ENCODE measurements at regions not wholly inside any gene's neighbourhood (a gene's known extent, or its start where the extent isn't known, plus 50 kb on each side); places are given as distances from the start of the nearest gene placed in this dataset.

DNA sequence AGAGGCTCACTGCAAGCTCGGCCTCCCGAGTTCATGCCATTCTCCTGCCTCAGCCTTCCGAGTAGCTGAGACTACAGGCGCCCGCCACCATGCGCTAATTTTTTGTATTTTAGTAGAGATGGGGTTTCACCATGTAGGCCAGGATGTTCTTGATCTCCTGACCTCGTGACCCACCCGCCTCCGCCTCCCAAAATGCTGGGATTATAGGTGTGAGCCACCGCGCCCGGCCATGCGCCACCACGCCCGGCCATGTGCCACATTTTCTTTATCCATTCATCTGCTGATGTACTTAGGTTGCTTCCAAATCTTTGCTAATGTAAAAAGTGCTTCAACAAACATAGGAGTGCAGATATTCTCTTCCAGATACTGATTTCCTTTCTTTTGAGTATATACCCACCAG lies 408.6 kb downstream of the CAAP1 start:
- no peak for FAIRE-seq

DNA sequence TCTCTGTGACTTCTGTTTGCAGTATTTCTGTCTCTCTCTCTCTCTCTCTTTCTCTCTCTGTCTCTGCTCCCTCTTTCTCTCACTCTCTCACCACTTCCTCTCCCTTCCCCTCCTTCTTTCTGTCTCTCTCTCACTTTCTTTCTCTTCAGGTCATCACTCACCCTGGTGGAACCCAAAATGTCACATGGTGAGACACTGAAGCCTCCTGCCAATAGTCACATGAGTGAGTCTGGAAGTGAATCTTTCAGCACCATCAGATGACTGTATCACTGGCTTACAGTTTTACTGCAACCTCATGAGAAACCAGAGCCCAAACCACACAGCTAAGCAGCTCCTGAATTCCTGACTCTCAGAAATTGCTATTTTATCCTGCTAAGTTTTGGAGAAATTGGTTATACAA lies 414.6 kb downstream of the CAAP1 start:
- no peak for FAIRE-seq

DNA sequence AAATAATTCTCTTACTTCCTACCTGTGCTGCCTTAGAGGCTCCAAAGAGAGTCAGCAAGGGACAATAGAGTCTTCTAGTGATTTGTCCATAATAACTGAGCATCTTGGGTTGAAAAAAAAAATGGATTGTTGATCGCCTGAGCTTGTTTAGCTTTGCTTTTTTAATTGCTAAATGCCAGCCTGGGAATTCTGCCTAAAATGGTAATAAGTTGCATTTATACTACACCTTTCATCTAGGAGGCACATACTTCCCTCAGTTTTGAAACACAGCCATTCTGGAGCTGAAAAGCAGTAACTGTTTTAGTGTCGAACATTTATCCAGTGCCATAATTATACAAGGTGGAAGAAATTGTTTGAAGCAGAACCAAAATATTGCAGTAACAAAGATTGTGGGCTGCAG lies 421.3 kb downstream of the CAAP1 start:
- no peak for FAIRE-seq

DNA sequence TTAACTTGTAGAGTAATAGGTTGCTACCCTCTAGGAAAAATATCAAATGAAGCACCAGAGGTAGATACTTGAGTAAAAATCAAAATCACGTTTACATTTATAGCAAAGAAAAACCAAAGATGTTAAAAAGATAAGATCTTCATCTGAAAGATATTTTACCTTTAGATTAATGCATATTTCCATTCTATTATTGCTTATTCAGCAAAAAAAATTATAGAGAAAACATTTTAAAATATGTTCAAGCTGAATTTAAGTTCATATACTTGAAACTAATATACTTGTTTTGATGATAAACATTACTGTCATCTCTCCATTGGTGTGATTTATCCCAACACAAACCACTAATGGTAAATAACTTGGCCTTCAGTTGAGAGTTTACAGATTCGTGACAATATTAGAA lies 422.3 kb downstream of the CAAP1 start:
- FAIRE-seq = no peak

DNA sequence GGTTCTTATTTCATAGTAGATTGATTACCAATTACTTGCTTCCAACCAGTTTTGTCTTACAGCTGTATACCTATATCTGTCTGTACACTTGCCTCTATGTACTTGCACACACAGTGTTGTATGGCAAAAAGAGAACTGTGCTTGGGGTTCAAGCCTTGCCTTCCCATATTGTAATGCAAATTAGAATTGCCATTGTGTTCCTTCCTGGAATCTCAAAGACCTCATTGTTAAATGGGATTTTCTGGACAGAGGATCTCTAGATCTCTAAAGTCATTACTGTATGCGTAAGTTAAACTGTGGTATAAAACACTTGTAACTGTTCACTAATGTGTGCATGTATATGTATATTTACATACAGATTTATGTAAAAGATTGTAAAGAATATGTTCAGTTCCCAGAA lies 428.8 kb downstream of the CAAP1 start:
- no peak for FAIRE-seq

DNA sequence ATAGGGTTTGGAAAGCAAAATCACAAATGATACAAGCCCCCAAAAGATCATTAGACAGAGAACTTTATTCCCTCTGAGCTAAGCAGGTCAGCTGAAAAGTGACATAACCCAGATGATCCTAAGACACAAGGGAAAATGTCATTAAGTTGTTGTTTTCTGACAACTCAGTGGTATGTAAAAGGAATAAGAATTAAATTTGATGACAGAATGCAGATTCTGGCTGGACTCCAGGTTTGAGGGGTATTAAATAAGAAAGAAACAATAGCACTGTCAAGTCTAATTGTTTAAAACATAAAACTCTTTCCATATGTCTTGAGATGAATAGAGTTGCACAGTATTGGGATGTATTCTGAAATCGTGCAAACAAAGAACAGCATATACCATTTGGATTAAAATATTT lies 429.9 kb downstream of the CAAP1 start:
- FAIRE-seq = no peak

DNA sequence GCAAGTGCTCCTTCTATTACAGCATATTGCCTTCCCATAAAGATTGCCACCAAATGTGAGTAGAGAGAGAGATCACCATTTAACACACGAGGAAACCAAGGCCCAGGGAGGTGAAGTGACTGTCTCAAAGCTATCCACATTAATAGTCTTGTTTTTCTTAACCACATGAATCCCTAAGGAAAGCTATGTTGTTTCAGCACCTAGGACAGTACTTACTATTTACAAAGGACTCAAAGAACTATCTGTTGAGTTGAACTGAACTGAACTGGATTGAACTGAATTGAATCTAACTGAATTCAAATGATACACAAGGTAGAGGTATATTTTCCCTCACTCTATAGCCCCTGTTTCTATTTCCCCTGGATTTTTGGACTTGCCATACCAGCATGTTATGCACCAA lies 430.4 kb downstream of the CAAP1 start:
- no peak for FAIRE-seq

DNA sequence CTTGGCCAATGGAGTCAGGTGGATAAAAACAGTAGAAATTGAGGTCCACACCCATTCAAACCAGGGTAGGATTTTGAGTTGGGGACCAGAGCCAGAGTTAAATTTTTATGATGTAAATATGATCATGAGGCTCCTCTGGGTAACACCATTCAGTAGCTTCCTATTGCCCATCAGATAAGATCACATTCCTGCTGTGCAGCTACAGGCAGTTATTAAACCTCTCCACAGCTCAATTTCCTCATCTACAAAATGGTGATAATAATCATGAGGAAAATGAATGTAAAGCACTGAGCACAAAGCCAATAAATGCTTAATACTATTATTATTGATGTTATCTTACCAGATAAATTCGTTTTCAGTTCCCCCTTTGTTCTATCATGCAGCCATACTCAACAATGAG lies 432.0 kb downstream of the CAAP1 start:
- FAIRE-seq = no peak

DNA sequence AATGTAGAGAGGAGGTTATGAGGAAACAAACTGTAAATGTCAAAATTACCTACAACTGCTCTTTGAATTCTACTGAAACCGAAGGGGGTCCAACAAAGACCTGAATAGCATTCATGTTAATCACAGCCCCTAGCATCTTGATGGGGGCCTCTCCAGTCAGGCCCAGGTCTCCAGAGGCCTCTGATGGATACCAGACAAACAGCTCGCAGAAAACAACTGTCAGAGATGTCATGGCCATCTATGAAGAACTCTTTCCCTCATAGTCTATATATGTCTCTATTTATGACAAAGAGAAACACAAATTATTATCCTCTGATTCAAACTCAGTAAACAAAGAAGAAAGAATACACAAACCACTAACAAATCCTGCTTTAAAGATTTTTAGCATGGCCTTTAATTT lies 432.6 kb downstream of the CAAP1 start:
- no peak for FAIRE-seq

DNA sequence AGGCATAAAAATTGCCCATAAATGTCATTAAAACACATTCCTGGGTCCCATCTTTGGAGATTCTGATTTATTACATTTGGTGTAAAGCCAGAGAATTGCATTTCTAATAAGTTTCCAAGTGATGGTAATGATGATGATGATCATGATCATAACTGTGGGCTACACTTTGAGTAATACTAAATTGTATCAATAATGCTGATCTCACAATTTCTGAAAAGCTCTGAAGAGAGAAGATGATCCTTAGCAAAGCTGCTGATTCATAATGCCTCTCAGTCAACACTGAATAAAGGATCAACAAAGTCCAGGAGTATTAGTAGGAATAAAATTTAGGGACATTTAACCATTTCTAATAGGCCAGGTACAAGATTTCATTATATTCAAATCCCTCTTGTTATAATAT lies 434.5 kb downstream of the CAAP1 start:
- no peak for FAIRE-seq

DNA sequence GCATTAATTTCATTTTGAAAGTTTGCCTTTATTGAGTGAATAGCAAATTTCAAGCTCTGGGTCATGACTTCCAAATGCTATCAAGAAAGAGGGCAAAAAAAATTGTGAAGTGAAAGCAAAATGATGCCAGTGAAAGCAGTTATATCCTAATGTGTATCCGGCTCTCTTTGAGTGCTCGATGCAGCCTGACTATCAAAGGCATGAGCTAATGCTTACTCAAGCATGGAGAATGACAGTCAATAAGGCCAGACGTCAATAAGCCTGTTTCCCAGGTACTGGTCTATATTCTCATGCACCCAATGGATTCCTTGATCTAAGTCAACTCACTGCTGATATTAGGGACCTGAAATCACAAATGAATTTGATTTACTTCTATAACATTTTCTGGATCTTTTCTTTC lies 435.5 kb downstream of the CAAP1 start:
- no peak for FAIRE-seq

DNA sequence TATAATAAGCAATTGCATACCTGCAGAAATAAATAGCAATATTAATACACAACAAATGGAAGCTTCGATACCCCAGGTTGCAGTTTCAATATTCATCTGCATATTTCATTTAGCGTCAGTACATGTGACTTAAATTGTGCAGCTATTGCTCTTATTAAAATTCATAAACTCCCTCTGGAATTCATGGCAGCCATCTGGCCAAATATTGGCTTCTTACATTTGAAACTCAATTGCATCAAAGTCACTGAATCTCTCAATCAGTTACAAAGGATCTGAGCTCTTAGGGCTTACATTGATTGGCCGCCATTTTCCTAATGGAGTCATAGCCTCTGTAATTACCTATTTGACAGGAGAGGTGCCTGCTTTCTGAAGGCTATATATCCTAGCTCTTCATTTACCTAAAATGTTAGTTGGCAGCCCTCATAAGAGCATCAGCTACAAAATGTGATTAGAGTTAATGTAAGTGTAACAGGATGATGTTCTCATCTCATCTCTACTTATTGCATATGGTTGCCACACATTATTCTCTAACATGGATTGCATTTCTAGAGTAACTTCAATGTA lies 453.5 kb downstream of the CAAP1 start:
- no peak for FAIRE-seq

DNA sequence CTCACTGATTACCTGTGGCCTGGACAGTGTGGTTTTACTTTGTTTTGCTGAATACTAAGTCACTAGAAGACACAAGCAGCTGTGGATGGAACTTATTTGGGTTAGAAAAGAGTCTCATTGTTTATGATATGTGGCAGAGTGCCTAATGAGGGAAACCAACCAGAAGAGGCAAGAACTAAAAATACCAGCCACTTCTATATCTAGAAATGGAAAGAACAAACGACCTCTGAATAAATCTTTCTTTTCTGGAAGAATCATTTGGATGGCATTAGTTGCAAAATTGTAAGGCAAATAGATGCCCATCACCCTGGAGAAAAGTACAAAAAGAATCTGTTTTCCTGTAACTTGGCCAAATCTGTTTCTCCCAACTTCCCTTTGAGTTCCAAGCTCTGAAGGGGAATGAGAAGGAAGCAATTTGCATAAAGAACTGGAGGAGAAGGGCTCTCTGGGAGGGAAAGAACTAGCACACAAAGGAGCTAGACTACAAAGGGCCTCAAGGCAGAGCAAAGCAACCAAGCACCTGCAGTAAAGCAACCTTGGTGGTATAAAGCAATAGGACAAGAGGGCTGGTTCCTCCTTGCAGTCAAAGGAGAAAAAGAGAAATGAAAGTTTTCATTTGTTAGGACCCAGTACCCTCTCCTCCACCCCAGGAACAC lies 455.4 kb downstream of the CAAP1 start:
- no peak for FAIRE-seq

DNA sequence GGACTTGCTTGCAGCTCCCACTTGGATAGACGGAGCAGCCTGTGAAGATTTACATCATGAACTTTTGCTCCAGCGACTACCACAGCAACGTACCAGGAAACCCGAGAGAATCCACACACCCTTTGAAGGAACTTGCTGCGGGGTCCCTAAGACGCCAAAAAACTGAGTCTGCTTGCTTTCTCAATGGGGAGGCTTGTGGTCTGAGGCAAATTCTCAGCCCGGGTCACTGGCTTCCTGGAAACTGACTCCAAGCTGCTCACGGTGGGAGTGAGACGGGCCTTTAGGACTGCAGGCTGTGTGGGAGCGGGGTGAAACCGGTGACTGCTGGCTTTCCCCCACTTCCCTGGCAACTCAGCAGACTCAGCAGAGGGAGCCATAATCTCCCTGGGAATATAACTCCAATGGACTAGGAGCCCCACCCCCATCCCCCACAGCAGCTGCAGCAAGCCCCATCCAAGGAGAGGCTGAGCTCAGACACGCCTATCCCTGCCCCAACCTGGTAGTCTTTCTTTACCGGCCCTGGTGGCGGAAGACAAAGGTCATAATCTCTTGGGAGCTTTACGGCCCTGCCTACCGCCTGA lies 466.0 kb downstream of the CAAP1 start:
- no peak for FAIRE-seq

DNA sequence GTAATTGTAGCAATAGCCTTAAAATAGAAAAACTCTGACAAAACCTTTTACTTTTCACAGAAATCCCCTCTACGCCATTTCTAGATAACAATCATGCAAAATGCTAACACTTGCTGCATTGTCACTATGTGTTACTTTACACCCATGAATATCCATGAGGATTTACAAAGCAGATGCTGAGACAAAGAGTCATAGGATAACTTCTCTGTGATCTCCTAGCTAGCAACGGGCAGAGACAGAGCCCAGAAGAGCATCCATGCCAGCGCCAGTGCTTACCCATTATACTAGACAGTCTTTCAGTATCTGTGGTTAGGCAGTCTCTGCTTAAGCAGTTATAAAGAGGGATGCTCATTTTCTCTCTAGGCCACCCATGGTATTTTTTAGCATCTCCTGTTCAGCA lies 474.1 kb downstream of the CAAP1 start:
- FAIRE-seq = no peak

DNA sequence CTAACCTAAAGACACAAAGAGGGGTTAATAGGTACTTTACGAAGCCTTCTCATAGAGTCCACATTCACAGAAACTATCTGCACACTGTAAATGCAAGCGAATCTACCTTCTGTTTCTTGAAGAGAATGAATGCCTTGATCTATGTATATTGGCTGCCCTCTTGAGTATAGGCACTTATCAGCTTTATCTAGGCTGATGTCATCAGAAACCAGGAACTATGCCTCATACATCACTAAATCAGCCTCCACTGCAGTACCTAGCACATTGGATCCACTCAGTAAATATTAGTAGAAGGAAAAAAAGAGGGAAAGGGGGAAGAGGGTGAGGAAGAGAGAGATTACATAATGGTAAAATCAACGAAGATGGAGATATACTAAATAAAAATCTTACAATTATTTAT lies 477.1 kb downstream of the CAAP1 start:
- FAIRE-seq = no peak

DNA sequence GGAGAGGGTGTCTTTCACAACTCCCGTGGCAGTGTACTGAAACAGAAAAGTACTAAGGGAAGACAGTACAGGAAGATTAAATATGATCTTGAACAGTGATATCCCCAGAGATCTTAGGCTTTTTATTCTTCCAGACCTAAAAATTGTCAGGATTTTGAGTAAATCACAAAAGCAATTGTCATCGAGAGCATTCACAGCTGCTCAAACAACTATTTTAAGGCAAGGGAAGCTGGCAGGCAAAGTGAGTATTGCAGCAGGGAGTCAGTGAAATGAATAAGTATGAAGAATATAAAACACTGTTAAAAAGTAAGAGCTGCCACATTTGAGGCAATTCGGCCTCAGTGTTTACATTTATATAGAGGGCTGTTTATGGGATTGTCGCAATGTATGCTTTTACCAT lies 479.0 kb downstream of the CAAP1 start:
- FAIRE-seq = no peak

DNA sequence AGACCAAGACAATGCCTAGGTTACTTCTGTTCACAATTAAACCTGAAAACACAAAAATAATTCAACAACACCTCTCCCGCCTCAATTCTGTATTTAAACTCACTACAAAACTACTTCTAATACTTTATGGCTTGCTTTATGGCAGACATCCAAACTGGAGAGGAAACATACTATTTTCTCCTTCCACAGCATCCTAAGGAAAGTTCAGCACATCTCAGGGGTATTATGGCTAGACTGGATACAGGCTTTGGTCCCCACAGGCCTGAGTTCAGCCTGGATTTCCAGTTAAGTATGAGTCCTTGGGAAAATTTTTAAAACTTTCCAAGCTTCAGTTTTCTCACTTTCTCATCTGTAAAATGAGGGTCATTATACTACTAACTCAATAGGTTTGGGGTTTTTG lies 480.2 kb downstream of the CAAP1 start:
- FAIRE-seq = no peak

DNA sequence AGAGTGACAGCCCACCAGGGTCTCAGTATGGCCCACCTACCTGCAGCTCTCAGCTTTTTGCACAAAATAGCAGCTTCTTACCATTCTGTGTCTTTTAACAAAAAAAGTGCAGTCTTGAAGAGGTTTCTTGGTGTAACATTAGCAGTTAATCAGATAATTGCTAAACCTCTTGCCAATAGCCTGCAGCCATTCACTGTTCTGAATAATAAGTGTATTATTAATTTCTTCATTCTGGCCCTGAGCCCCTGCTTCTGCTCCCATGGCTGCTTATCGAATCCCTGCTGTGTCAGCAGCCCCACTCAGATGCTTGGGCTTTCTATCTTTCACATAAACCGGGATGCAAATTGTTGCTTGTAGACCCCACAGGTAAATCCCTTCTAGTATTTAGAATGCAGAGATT lies 485.9 kb downstream of the CAAP1 start:
- no peak for FAIRE-seq

DNA sequence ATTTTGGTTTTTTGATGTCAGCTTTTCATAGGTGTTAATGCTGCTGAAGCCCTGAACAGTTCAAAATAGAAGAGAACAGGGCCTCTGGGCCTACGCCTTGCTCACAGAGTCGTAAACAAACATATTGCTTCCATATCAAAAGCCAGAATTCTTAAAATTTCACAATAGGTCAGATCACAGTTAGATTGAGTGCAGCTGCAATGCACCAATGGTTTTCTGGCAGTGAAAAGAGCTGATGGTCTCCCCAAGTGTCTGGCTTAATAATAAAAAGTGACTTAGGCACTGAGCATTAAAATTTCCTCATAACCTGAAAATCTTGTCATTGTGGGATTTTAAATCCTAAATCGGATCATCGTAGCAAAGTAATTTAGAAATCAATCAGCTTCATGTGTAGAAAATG lies 493.0 kb downstream of the CAAP1 start:
- FAIRE-seq = no peak

DNA sequence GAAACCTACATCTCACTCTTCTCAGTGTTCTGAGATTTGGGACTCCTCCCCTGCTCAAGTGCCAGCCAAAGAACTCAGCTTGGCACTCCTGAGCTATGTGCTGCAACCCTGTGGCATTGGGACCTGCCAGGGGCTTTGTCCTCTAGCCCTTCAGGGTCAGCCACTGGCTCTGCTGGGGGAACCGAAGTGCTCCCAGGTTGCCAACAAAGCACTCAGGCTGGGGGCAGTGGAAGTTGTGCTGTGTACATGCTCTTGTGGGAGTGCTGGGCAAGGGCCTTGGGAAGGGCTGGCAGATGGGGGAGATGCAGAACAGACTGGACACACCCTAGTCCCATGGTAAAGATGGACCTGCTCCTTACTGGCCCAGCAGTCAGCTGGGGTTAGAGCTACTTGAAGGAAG lies 498.6 kb downstream of the CAAP1 start:
- FAIRE-seq = no peak

DNA sequence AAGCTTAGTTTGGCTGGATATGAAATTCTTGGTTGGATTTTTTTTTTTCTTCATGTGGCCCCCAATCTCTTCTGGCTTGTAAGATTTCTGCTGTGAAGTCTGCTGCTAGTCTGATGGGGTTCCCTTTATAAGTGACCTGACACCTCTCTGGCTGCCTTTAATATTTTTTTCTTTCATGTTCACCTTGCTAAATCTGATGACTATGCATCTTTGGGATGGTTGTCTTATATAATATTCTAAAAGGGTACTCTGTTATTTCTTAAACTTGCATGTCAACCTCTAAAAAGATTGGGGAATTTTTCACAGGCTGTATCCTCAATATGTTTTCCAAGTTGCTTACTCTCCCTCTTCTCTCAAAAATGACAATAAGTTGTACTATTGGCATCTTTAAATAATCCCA lies 500.0 kb downstream of the CAAP1 start:
- no peak for FAIRE-seq

DNA sequence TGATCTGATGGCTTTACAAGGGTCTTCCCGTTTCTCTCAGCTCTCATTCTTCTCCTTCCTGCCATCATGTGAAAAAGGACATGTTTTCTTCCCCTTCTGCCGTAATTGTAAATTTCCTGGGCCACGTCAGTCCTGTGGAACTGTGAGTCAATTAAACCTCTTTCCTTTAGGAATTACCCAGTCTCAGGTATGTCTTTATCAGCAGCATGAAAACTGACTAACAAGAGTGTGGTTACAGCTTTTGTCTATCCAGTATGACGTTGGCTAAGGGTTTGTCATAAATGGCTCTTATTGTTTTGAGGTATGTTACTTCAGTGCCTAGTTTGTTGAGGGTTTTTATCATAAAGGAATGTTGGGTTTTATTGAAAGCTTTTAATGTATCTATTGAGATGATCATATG lies 501.6 kb downstream of the CAAP1 start:
- FAIRE-seq = no peak

DNA sequence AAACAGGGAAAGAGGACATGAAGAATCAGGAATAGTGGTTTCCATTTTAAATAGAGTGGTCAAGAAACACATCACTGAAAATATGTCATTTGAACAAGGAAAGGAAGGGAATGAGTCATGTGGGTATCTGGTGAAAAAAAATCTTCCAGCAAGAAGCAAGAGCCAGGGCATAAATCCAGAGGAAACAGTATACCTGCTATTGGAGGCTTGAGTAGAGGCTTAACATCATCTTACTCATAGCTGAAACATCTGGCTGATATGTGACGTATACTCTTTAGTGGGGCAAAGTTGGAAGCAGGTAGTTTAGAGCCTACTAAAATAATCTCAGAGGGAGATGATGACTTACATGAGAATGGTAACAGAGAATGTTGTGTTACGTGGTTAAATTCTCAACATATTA lies 517.2 kb downstream of the CAAP1 start:
- no peak for FAIRE-seq

DNA sequence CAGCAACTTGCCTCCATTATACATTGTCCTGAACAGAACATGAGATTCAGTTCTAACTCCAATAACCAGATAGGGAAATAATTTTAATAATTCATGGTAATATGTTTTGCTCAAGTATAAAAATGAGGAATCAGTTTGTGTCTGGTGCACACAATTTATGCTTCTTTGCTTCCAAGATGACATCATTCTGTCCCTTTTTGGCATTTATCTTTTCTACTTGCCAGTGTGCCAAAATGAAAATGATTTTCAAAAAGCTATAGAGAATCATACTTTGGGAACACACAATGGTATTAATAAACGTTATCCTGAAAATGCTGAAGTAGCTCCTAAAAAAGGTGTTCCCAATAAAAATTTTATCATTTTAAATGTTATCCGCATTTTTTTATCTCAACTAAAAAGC lies 519.0 kb downstream of the CAAP1 start:
- no peak for FAIRE-seq

Measured in endometrium (tissue), 2 donors.